ENCODE measurements at regions not wholly inside any gene's neighbourhood (a gene's known extent, or its start where the extent isn't known, plus 50 kb on each side); places are given as distances from the start of the nearest gene placed in this dataset.

DNA sequence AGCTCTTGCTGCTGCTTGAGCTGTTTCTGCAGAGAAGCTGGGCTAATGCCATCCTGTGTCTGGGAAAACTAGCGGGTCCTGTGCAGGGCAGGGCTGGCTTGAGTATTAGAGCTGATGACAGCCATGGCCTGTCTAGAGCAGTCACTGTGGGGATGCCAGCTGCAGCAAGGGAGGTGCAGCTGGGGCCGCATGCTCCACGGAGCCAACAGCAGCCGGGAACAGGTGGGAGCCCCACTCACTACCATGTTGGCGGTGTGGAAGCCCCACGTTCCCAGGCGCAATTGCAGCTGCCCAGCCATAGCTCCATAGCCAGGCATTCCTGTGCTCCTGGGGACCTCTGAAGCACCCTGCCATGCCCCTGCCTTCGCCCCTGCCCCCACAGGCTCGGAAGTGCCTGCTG is 212.9 kb downstream of the TFAP2C start (continued):
- TF ChIP-seq CEBPB (IDR thresholded peaks at IDR 0.05; ENCODE audit: borderline replicate concordance in 1 of 2, low read depth in 2 of 2, low read length in 2 of 2): no peak
- TF ChIP-seq DPF2 (IDR thresholded peaks at IDR 0.05): no peak

- no peaks in the 10 kb centered on the region; the same call in 1 of the 2 replicates for H3K4me1 ChIP-seq (ENCODE audit: control insufficient read depth, insufficient read depth, low read length)
- DNase-seq (ENCODE audit: low read depth, low spot score) (no peak), ATAC-seq (no peak), FAIRE-seq (no peak)
- H3K9me3 ChIP-seq (replicated peaks; ENCODE audit: control insufficient read depth, insufficient read depth, low read length): no peaks in the 10 kb centered on the region; the same call in 2 of the 3 replicates
- WGBS (ENCODE audit: insufficient coverage, insufficient replicate concordance, low lambda C conversion rate, missing lambda C conversion rate): 5% methylated on average over 7 of the region's 7 CpGs
- no peaks in the 10 kb centered on the region for H3K27me3 ChIP-seq (replicated peaks in 1 of 2; ENCODE audit: control insufficient read depth in 2 of 2, insufficient read depth in 2 of 2, low read length in 1 of 2)
- no peak overlapping the region for H3K27ac ChIP-seq (ENCODE audit: control insufficient read depth, insufficient read depth)
- no TSS peak for BruUV-seq (replicated peaks)
- no peak for TF ChIP-seq MEF2B (IDR thresholded peaks at IDR 0.05; ENCODE audit: partially characterized antibody, poor library complexity, severe bottlenecking)
- no peak for TF ChIP-seq GABPA (IDR thresholded peaks at IDR 0.05; ENCODE audit: low read depth)
- TF ChIP-seq, protein P1, sequence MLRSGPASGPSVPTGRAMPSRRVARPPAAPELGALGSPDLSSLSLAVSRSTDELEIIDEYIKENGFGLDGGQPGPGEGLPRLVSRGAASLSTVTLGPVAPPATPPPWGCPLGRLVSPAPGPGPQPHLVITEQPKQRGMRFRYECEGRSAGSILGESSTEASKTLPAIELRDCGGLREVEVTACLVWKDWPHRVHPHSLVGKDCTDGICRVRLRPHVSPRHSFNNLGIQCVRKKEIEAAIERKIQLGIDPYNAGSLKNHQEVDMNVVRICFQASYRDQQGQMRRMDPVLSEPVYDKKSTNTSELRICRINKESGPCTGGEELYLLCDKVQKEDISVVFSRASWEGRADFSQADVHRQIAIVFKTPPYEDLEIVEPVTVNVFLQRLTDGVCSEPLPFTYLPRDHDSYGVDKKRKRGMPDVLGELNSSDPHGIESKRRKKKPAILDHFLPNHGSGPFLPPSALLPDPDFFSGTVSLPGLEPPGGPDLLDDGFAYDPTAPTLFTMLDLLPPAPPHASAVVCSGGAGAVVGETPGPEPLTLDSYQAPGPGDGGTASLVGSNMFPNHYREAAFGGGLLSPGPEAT (IDR thresholded peaks at IDR 0.05; ENCODE audit: low read depth): no peak
- TF ChIP-seq BHLHE40 (IDR thresholded peaks at IDR 0.05; ENCODE audit: borderline replicate concordance in 1 of 2, low read depth in 2 of 2, low read length in 1 of 2): no peak
- no peak for TF ChIP-seq KLF5 (IDR thresholded peaks at IDR 0.05; ENCODE audit: partially characterized antibody)
- TF ChIP-seq DPF2 (IDR thresholded peaks at IDR 0.05): no peak
- TF ChIP-seq RUNX3 (IDR thresholded peaks at IDR 0.05; ENCODE audit: low read length): no peak
- TF ChIP-seq BRCA1 (IDR thresholded peaks at IDR 0.05; ENCODE audit: low read depth, low read length): no peak
- no peak for TF ChIP-seq ASH2L (IDR thresholded peaks at IDR 0.05; ENCODE audit: borderline replicate concordance, low read depth)
- TF ChIP-seq HCFC1 (IDR thresholded peaks at IDR 0.05; ENCODE audit: low read length): no peak
- no peak for TF ChIP-seq CHD4 (IDR thresholded peaks at IDR 0.05)
- TF ChIP-seq E4F1 (IDR thresholded peaks at IDR 0.05; ENCODE audit: borderline replicate concordance, partially characterized antibody): no peak
- no peak for TF ChIP-seq EGR1 (IDR thresholded peaks at IDR 0.05; ENCODE audit: borderline replicate concordance in 1 of 2, low read depth in 2 of 2, low read length in 2 of 2)
- POLR2A ChIA-PET: no interaction called here
- H3K79me2 ChIP-seq (ENCODE audit: control insufficient read depth, insufficient read depth, low read length): no peaks in the 10 kb centered on the region
- no peak overlapping the region for H3K4me3 ChIP-seq
- intact Hi-C loops (cut with micrococcal nuclease; ENCODE audit: unreplicated experiment) (no loop called here), in situ Hi-C loops (cut with MboI) (no loop called here)
- CTCF ChIA-PET: no interaction called here
- H3K4me2 ChIP-seq (ENCODE audit: control insufficient read depth, insufficient read depth): no peak overlapping the region
- H2AFZ ChIP-seq (ENCODE audit: control insufficient read depth, low read depth, low read length): no peak overlapping the region
- RAD21 ChIA-PET (ENCODE audit: unreplicated experiment): no interaction called here
- no peak overlapping the region for H3K9ac ChIP-seq (ENCODE audit: control insufficient read depth, insufficient read depth, low read length)
- SMC1A ChIA-PET (ENCODE audit: uncharacterized antibody, unreplicated experiment): no interaction called here
- H3K36me3 ChIP-seq (ENCODE audit: control insufficient read depth in 2 of 2, insufficient read depth in 2 of 2, low read length in 1 of 2): no peaks in the 10 kb centered on the region
- no peaks in the 10 kb centered on the region for H4K20me1 ChIP-seq (ENCODE audit: control insufficient read depth, insufficient read depth)
Observed at GRCh38 chr20:56843386-56843785, 214.3 kb downstream of the TFAP2C start.
